ENCODE measurements at regions not wholly inside any gene's neighbourhood (a gene's known extent, or its start where the extent isn't known, plus 50 kb on each side); places are given as distances from the start of the nearest gene placed in this dataset.
"Not testable (repeated sequence)": the region's sequence is repeated elsewhere in the genome, so short reads cannot be mapped to it uniquely, and the experiment has no call there.

DNA sequence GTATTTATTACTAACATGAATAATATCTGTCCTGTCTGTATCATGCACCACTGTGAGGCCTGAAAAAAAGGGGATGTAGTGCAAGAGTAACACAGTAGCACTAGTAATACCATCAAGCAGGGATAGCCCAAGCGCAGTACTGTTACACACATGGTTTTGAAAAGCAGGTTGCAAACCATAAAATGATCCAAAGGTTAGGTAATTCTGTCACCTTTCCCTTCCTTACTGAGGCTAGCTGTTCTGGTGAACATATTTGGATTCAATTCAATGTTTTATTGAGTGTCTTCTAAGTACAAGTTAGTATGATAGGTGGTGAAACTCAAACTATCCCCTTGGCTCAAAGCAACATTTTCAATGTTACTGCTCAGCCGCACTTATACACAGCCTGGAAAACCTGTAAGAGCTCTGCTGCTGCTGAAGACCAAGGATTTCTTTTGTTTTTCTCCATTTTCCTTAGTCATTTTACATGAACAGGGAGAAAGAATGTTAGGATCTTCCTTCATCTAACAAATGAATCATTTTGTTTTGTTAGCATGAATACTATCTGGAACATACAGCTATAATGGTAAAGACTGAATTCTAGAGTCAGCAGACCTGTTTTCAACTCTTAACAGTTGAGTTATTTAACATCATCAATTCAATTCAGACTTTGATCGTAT lies 102.5 kb upstream of the ITPRID2 start:
- Mint-ChIP-seq H3K4me3 (no peak overlapping the region), H3K27ac (peak overlapping the region in 1 of 3 experiments; percentile 73), H3K27me3 (ENCODE audit: low read depth) (no peaks in the 10 kb centered on the region), H3K36me3 (ENCODE audit: low read depth) (peaks cover 4% of the 10 kb centered on the region), H3K9me3 (peaks cover 8% of the 10 kb centered on the region), H3K4me1 (peaks cover 22% of the 10 kb centered on the region)
- TF ChIP-seq, protein P1, sequence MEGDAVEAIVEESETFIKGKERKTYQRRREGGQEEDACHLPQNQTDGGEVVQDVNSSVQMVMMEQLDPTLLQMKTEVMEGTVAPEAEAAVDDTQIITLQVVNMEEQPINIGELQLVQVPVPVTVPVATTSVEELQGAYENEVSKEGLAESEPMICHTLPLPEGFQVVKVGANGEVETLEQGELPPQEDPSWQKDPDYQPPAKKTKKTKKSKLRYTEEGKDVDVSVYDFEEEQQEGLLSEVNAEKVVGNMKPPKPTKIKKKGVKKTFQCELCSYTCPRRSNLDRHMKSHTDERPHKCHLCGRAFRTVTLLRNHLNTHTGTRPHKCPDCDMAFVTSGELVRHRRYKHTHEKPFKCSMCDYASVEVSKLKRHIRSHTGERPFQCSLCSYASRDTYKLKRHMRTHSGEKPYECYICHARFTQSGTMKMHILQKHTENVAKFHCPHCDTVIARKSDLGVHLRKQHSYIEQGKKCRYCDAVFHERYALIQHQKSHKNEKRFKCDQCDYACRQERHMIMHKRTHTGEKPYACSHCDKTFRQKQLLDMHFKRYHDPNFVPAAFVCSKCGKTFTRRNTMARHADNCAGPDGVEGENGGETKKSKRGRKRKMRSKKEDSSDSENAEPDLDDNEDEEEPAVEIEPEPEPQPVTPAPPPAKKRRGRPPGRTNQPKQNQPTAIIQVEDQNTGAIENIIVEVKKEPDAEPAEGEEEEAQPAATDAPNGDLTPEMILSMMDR (IDR thresholded peaks at IDR 0.05; ENCODE audit: unreplicated experiment in 3 of 3), result no peak

DNA sequence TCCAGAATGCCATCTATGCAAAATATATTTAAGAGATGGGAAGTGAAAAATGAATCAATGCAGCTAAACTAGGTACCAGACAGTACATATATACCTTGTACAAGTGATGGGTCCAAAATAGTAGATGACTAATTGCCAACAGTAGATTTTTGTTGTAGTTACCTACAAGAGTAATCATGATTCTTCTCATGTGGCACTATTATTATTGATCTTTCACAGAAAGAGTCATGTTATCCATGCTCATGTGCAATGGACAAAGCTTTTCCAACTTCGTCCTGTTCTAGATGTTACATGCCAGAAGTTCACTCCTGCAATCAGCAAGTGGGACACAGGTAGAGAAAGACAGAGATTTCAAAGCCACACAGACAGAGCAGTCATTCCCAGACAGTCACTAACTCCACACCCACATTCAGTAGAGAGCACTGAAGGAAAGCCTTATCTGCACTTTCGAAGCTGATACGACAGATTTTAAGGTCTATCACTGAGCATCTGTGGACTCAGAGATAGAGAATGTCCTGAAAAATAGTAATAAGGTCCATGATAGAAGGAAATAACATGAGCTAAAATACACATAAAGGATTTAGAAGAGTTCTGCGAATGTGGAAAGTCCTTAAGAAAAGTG lies 101.6 kb upstream of the ITPRID2 start:
- Mint-ChIP-seq H3K9me3 (peaks cover 8% of the 10 kb centered on the region), H3K27me3 (ENCODE audit: low read depth) (no peaks in the 10 kb centered on the region), H3K27ac (peak overlapping the region in 1 of 3 experiments; percentile 73), H3K4me3 (no peak overlapping the region), H3K4me1 (peaks cover 12% of the 10 kb centered on the region), H3K36me3 (ENCODE audit: low read depth) (peaks cover 4% of the 10 kb centered on the region)
- TF ChIP-seq, protein P1 (IDR thresholded peaks at IDR 0.05; ENCODE audit: unreplicated experiment in 3 of 3), result no peak

DNA sequence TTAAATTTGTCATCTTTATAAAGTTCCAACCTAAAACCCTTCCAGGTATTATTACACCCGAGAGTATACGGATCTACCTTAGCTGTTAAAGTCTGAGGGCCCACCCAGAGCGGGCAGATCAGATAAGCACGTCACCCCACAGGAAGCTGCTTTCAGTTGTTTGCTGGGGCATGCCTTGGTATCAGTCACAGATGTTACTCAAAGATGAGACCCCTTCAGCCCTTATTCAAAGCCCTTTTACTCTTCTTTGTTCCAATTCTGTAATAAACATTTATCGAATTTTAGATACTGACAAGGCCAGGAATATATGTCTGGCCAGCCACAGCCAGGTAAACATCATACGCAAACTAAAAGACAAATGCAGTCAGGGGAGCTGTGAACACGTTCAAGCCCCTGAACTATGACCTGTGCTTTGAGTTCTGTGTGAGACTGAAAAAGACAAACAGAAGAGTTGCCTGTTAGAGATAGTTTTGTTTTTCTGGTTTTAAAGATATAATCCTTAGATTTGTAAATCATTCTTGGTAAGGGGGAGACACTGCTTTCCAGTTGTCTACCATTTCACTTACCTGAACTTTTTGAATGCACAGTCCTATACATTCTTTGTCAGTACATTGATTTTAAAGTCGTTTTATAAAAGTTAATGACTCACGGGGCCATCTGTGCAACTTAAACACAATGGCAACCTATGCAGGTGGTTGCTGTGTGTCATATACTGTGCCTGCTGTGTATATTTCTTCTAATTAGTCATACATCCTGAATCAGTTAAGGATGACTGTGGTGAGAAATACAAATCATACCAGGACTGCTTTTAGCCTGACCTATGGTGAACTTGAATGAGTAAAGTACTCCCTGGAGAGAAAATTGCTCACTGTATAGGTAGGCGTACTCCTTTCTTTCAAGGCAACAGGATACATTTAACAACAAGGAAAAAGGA lies 100.5 kb upstream of the ITPRID2 start:
- peak overlapping the region in 2 of 3 experiments; percentile 58 to 77 for H3K27ac Mint-ChIP-seq

DNA sequence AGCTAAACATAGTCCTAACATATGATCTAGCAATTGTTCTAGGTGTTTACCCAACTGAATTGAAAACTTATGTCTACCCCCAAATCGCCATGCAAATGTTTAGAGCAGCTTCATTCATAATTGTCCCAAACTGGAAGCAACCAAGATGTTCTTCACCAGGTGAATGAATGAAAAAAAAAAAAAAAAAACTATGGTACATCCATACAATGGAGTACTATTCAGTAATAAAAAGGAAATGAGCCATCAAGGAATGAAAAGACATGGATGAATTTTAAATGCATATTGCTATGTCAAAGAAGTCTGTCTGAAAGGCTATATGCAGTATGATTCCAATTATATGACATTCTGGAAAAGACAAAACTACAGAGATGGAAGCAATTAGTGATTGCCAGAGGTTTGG lies 98.6 kb upstream of the ITPRID2 start:
- no peaks in the 10 kb centered on the region for H3K4me1 Mint-ChIP-seq
- no peak overlapping the region for H3K27ac Mint-ChIP-seq
- H3K4me3 Mint-ChIP-seq, result no peak overlapping the region
- H3K9me3 Mint-ChIP-seq, result peaks cover 8% of the 10 kb centered on the region
- H3K36me3 Mint-ChIP-seq (ENCODE audit: low read depth), result peaks cover 4% of the 10 kb centered on the region
- H3K27me3 Mint-ChIP-seq (ENCODE audit: low read depth), result no peaks in the 10 kb centered on the region
- TF ChIP-seq, protein P1 (IDR thresholded peaks at IDR 0.05; ENCODE audit: unreplicated experiment in 3 of 3), result no peak

More for the DNA sequence above, 100.5 kb upstream of the ITPRID2 start:
- H3K4me3 Mint-ChIP-seq, result no peak overlapping the region
- TF ChIP-seq, protein P1 (IDR thresholded peaks at IDR 0.05; ENCODE audit: unreplicated experiment in 3 of 3), result no peak
- peaks cover 4% of the 10 kb centered on the region for H3K36me3 Mint-ChIP-seq (ENCODE audit: low read depth)
- no peaks in the 10 kb centered on the region for H3K27me3 Mint-ChIP-seq (ENCODE audit: low read depth)
- peaks cover 3% of the 10 kb centered on the region for H3K4me1 Mint-ChIP-seq
- peaks cover 8% of the 10 kb centered on the region for H3K9me3 Mint-ChIP-seq

DNA sequence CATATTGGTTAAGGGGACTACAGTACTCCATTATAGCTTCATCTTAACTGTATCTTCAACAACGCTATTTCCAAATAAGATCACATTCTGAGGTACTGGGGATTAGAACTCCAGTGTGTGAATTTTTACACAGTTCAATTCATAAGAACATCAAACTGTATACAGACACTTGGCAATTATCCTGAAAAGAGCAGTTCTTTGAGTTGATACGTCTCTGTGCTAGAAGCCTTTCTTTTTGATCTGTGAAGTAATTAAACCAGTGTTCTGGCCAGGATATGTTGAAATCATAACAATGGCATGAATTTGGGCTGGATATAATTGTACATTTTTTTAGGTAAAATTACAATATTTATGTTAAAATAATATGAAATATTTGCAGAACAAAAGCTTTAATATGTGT lies 93.5 kb upstream of the ITPRID2 start:
- H3K27me3 Mint-ChIP-seq (ENCODE audit: low read depth), result no peaks in the 10 kb centered on the region
- no peaks in the 10 kb centered on the region for H3K4me1 Mint-ChIP-seq
- peaks cover 3% of the 10 kb centered on the region for H3K36me3 Mint-ChIP-seq (ENCODE audit: low read depth)
- H3K4me3 Mint-ChIP-seq, result no peak overlapping the region
- TF ChIP-seq, protein P1 (IDR thresholded peaks at IDR 0.05; ENCODE audit: unreplicated experiment in 3 of 3), result no peak
- peaks cover 12% of the 10 kb centered on the region for H3K9me3 Mint-ChIP-seq
- H3K27ac Mint-ChIP-seq, result no peak overlapping the region

DNA sequence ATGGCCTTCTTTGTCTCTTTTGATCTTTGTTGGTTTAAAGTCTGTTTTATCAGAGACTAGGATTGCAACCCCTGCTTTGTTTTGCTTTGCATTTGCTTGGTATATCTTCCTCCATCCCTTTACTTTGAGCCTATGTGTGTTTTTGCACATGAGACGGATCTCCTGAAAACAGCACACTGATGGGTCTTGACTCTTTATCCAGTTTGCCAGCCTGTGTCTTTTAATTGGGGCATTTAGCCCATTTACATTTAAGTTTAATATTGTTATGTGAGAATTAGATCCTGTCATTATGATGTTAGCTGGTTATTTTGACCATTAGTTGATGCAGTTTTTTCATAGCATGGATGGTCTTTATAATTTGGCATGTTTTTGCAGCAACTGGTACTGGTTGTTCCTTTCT lies 89.2 kb upstream of the ITPRID2 start:
- H3K36me3 Mint-ChIP-seq (ENCODE audit: low read depth); H3K27me3 Mint-ChIP-seq (ENCODE audit: low read depth); H3K27ac Mint-ChIP-seq; H3K4me1 Mint-ChIP-seq; H3K4me3 Mint-ChIP-seq: not testable (repeated sequence)
- H3K9me3 Mint-ChIP-seq, result peaks cover 15% of the 10 kb centered on the region

DNA sequence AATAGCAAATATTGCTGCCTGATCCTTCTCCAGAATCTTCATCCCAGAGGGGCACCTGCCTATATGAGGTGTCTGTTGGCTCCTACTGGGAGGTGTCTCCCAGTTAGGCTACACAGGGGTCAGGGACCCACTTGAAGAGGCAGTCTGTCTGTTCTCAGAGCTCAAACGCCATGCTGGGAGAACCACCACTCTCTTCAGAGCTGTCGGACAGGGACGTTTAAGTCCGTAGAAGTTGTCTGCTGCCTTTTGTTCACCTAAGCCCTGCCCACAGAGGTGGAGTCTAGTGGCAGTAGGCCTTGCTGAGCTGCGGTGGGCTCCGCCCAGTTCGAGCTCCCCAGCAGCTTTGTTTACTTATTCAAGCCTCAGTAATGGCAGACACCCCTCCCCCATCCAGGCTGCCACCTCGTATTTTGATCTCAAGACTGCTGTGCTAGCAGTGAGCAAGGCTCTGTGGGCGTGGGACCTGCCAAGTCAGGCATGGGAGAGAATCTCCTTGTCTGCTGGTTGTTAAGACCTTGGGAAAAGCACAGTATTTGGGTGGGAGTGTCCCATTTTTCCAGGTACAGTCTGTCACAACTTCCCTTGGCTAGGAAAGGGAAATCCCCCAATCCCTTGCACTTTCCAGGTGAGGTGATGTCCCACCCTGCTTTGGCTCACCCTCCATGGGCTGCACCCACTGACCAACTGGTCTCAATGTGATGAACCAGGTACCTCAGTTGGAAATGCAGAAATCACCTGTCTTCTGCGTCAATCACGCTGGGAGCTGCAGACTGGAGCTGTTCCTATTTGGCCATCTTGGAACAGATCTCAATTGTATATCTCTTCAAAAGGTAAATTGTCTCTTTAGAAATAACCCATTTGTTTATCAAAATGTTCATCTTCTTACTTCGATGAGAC lies 87.4 kb upstream of the ITPRID2 start:
- not testable (repeated sequence) for H3K4me1 Mint-ChIP-seq; H3K27me3 Mint-ChIP-seq (ENCODE audit: low read depth); H3K36me3 Mint-ChIP-seq (ENCODE audit: low read depth); H3K4me3 Mint-ChIP-seq
- peaks cover 15% of the 10 kb centered on the region for H3K9me3 Mint-ChIP-seq
- peak overlapping the region in 1 of 3 experiments; percentile 76 for H3K27ac Mint-ChIP-seq

All from nephron (organoid).